Testis (tissue), 2 donors: ENCODE measurements at regions not wholly inside any gene's neighbourhood (a gene's known extent, or its start where the extent isn't known, plus 50 kb on each side); places are given as distances from the start of the nearest gene placed in this dataset.

Experiments
- DNase-seq: peaks from one replicate; pipeline ENCODE4 v3.0.0-alpha.2; 2019
- H3K27ac ChIP-seq, 2 donors: fragments of 200-600 bp; sonication (generic); one replicate each; pipeline ENCODE4 v1.5.1; 2019
- H3K27me3 ChIP-seq: fragments of 200-600 bp; sonication (generic); one replicate; pipeline ENCODE4 v1.5.1; 2019
- H3K36me3 ChIP-seq: fragments of 200-600 bp; sonication (generic); one replicate; pipeline ENCODE4 v1.5.1; 2017; ENCODE audit warnings: low read depth; ENCODE audit errors: missing control alignments
- H3K4me1 ChIP-seq: fragments of 200-600 bp; sonication (generic); one replicate; pipeline ENCODE4 v1.5.1; 2019
- H3K4me3 ChIP-seq, 2 donors: fragments of 200-600 bp; sonication (generic); one replicate each; pipeline ENCODE4 v1.5.1; 2017 to 2019
- H3K9me3 ChIP-seq: fragments of 200-600 bp; sonication (generic); one replicate; pipeline ENCODE4 v1.5.1; 2017
- POLR2A ChIP-seq: fragments of 450-650 bp; IDR thresholded peaks from one replicate; pipeline ENCODE4 v1.6.1; 2017; ENCODE audit warnings: antibody characterized with exemption, mild to moderate bottlenecking, moderate library complexity
- WGBS, 2 donors: methylation state at CpG; one replicate each; pipeline ENCODE4 v1.1.5; 2018; 5-methylcytosine and 5-hydroxymethylcytosine counted together
- intact Hi-C: fragments of 100-400 bp; cut with DNase I; formaldehyde crosslinking; loops from one replicate; pipeline ENCODE4 v1.15.1; 2023; ENCODE audit warnings: low total_unique reads
- TF ChIP-seq, protein P1 (sequence below), 3 experiments: fragments of 450-650 bp in 2 of 3; fragments of 200-600 bp in 1 of 3; sonication (generic) in 1 of 3; IDR thresholded peaks; one replicate each; pipeline ENCODE4 v1.5.1; 2016 to 2019; ENCODE audit warnings: antibody characterized with exemption in 3 of 3, mild to moderate bottlenecking in 2 of 3, moderate library complexity in 1 of 3

DNA sequence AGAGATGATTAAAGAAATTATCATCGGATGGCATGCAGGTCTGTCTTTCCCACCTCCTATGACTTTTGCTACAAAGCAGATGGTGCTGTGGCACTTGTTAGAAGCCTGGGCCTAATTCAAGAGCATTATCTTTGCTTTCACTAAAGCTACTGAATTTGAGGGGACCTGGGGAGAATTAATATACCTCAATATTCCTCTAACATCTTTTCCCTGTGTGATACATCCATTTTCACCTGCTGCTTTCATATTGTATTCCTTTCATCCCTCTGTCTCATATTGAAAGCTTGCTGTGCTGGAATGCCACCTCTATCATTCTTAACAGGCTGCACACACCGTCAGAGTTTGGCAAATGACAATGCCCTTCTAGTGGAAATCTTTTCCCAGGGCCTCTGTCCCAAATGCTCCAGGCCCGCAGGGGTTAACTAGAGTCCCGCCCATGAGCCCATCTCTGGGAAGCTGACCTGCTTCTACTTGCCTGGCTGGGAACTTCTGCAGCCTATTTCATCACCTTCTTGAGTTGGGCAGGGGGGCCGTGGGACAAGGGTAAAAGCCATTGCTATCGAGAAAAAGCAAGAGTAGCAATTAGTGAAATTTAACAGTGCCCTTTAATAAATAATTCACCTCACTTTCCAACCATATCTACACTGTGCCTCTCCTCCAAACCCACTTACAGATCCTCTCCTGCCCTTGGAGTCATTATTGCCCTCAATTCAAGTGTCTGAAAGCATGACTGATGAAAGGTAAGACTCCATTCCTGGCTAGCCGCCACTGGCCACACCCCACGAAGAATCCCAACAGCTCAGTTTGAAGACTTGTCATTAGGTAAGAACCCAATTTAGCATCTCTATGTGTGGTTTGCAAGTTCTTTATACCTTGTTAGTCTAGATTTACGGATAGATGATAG, 126.7 kb upstream of the BTG1 start:
- H3K36me3 ChIP-seq: no peaks in the 10 kb centered on the region
- intact Hi-C loops: no loop called here
- H3K27ac ChIP-seq: no peak overlapping the region
- WGBS, 2 donors: 85 to 88% methylated on average over 9 of the region's 9 CpGs
- H3K27me3 ChIP-seq: no peaks in the 10 kb centered on the region
- TF ChIP-seq, protein P1, sequence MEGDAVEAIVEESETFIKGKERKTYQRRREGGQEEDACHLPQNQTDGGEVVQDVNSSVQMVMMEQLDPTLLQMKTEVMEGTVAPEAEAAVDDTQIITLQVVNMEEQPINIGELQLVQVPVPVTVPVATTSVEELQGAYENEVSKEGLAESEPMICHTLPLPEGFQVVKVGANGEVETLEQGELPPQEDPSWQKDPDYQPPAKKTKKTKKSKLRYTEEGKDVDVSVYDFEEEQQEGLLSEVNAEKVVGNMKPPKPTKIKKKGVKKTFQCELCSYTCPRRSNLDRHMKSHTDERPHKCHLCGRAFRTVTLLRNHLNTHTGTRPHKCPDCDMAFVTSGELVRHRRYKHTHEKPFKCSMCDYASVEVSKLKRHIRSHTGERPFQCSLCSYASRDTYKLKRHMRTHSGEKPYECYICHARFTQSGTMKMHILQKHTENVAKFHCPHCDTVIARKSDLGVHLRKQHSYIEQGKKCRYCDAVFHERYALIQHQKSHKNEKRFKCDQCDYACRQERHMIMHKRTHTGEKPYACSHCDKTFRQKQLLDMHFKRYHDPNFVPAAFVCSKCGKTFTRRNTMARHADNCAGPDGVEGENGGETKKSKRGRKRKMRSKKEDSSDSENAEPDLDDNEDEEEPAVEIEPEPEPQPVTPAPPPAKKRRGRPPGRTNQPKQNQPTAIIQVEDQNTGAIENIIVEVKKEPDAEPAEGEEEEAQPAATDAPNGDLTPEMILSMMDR (IDR thresholded peaks at IDR 0.05): no peak
- TF ChIP-seq POLR2A: no peak
- H3K4me3 ChIP-seq: no peak overlapping the region
- H3K4me1 ChIP-seq: no peaks in the 10 kb centered on the region
- no peaks in the 10 kb centered on the region for H3K9me3 ChIP-seq
- no peak for DNase-seq

DNA sequence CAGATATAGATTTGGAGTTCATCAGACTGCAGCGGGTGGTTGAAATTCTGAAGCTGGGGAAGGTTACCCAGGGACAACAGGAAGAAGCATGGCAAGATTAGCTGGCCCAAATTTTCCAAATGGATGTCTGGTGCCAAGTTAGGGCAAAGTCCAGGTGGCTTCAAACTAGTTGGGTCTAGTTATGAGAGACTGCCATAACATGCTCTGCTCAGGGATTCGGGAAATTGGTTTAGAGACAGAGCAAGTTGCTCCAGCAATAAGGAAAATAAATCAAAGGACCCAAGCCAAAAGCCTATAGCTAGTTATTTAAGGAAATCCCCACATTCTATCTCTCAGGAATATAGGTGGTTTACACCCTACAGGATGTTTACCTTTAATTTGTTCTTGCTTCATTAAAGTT, 125.7 kb upstream of the BTG1 start:
- no peaks in the 10 kb centered on the region for H3K9me3 ChIP-seq
- 92 to 100% methylated on average over 2 of the region's 2 CpGs for WGBS, 2 donors
- H3K4me3 ChIP-seq: no peak overlapping the region
- H3K27ac ChIP-seq: no peak overlapping the region
- DNase-seq: no peak
- no peaks in the 10 kb centered on the region for H3K36me3 ChIP-seq
- H3K4me1 ChIP-seq: no peaks in the 10 kb centered on the region
- intact Hi-C loops: no loop called here
- H3K27me3 ChIP-seq: no peaks in the 10 kb centered on the region
- no peak for TF ChIP-seq POLR2A
- TF ChIP-seq, protein P1 (IDR thresholded peaks at IDR 0.05): no peak

DNA sequence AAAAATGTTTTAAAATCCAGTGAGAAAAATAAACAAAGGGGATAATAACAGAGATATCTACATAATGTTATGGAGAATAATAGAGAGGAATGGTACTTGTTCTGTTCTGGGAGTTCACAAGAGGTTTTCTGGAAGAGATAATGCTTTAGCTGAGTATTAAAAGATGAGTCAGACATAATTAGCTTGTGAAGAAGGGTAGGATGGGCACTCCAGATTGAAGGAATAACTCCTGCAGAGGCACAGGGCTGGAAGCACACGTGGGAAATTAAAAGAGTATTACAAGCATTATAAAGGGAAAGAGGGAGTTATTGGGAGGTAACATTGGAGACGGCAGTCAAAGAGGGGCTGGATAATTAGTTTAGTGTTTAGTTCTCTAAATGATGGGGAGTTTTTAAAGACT, 124.9 kb upstream of the BTG1 start:
- TF ChIP-seq POLR2A: no peak
- TF ChIP-seq, protein P1 (IDR thresholded peaks at IDR 0.05): no peak
- DNase-seq: no peak
- H3K36me3 ChIP-seq: no peaks in the 10 kb centered on the region
- H3K27ac ChIP-seq: no peak overlapping the region
- no peaks in the 10 kb centered on the region for H3K9me3 ChIP-seq
- H3K27me3 ChIP-seq: no peaks in the 10 kb centered on the region
- H3K4me1 ChIP-seq: no peaks in the 10 kb centered on the region
- no peak overlapping the region for H3K4me3 ChIP-seq
- 83 to 94% methylated on average over 2 of the region's 2 CpGs for WGBS, 2 donors
- intact Hi-C loops: no loop called here

DNA sequence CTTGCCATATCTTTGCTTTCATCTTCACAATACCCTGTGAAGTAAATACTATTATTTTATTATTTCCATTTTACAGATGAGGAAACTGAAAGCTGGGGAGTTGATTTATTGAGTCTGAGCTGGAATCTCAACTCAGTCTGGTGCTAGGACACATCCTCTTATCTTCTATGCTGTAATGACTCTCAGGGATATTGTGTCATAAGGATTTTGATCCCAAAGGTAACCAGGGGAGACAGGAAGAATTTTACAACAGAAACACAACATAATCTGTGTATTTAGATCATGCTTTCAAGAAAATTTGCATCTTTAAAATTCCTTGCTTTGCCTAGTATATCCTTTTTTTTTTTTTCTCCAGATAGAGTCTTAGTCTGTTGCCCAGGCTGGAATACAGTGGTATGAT, 123.3 kb upstream of the BTG1 start:
- TF ChIP-seq, protein P1 (IDR thresholded peaks at IDR 0.05): no peak
- TF ChIP-seq POLR2A: no peak
- Histone ChIP-seq H3K27me3 (no peaks in the 10 kb centered on the region), H3K36me3 (no peaks in the 10 kb centered on the region), H3K27ac (no peak overlapping the region), H3K4me3 (no peak overlapping the region), H3K4me1 (no peaks in the 10 kb centered on the region), H3K9me3 (no peaks in the 10 kb centered on the region)
- intact Hi-C loops: no loop called here
- DNase-seq: no peak

DNA sequence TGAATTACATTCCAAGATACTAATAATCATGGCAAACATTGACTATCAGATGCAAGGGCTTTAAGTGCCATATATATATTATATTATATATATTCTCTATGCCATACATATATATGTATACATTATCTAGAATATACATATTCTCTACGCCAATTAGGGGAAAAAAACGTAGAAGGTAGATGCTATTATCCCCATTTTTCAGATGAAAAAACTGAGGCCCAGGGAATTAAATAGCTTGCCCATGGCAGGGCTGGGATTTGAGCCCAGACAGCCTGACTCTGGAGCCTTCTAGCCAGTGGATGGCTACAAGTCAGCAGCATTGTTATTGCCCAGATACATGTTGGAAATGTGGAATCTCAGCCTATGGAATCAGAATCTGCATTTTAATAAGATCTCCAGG, 116.0 kb upstream of the BTG1 start:
- Histone ChIP-seq H3K36me3 (no peaks in the 10 kb centered on the region), H3K4me1 (no peaks in the 10 kb centered on the region), H3K9me3 (no peaks in the 10 kb centered on the region), H3K4me3 (no peak overlapping the region), H3K27me3 (no peaks in the 10 kb centered on the region), H3K27ac (no peak overlapping the region)
- intact Hi-C loops: no loop called here
- WGBS, 2 donors: 90 to 91% methylated on average over 2 of the region's 2 CpGs
- TF ChIP-seq POLR2A: no peak
- TF ChIP-seq, protein P1 (IDR thresholded peaks at IDR 0.05): no peak
- DNase-seq: no peak
